Stimulated activated CD4-positive, alpha-beta T cell treated with anti-CD3 and anti-CD28 coated beads, Interleukin-1b, Interleukin-23, amount 100 ng/mL, for 4 hours (primary cell): ENCODE measurements at regions not wholly inside any gene's neighbourhood (a gene's known extent, or its start where the extent isn't known, plus 50 kb on each side); places are given as distances from the start of the nearest gene placed in this dataset.

ENCODE experiments used
- DNase-seq, 2 donors: peaks; one replicate each; pipeline ENCODE4 v3.0.0-alpha.2; 2020; ENCODE audit warnings: low read depth in 2 of 2

DNA sequence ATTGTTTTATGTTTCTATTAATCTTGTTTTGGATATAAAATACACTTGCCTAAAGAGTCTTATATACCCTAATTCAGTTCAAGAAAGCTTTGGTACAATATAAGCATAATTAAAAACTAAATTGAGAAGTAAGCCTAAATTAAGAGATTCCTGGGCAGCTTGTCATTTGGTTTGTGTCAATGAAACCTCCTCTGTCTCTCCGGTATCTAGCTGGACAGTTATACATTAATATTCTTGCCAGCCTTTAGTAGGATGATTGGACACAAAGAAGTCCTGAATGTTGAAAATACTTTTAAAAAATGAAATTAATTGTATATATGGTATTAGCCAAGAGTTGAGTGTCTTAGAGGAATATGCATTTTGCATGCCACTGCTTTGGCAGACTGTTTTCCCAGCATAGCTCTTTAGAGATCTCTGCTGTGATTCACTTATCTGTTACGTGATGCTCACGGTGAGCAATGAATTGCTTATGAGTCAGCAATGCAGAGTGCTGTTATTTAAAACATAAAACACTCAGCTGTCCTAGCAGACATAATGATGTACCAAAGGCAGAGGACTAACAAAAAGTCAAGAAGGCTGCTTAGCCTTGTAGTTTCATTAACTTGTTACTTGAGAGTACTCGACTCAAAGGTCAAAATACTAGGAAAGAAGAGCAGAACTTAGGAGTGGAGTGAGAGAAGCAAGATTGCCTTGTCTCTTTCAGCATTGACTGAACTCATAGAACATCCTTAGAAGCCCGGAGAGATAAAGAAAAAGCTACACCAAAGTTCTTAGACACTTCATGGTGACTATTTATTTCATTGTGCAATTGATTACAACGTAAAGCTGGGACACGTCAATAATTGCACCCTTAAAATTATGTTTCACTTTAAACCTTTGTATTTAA lies 1296.1 kb upstream of the PCDH7 start:
- no peak for DNase-seq

DNA sequence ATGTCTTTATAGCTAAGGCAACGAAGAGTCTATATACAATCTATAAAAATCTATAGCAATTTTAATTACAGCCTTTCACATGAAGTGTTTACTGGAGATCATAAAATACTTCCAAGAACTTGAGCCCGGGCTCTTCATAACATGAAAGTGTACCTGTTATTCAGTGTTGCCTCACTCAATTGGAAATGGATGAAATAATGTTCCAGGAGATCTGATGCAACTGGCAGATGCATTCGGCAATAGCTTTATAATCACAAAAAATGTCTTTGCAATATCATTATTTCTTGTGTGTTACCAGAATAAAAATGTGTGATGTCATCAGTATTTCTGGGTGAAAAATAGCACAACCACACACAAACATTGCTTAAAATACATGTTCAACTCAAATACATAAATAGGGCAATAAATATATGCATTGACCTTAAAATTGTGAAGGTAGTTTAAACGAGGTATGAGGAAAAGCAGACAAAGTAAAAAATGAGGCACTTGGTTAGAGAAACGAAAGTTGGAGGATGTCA lies 1266.8 kb upstream of the PCDH7 start:
- DNase-seq = no peak

DNA sequence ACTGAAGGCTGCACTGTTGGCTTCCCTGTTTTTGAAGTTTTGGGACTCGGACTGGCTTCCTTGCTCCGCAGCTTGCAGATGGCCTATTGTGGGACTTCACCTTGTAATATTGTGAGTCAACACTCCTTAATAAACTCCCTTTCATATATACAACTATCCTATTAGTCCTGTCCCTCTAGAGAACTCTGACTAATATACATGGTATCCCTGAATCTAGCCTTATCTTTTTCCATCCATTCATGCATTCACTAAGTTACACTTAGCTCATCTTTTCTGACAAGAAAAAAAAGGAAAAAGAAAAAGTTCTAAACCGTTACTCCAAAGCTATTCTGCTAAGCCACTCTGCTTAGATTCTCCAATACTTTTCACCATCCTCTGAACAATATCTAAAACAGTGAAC lies 1260.2 kb upstream of the PCDH7 start:
- DNase-seq = no peak

DNA sequence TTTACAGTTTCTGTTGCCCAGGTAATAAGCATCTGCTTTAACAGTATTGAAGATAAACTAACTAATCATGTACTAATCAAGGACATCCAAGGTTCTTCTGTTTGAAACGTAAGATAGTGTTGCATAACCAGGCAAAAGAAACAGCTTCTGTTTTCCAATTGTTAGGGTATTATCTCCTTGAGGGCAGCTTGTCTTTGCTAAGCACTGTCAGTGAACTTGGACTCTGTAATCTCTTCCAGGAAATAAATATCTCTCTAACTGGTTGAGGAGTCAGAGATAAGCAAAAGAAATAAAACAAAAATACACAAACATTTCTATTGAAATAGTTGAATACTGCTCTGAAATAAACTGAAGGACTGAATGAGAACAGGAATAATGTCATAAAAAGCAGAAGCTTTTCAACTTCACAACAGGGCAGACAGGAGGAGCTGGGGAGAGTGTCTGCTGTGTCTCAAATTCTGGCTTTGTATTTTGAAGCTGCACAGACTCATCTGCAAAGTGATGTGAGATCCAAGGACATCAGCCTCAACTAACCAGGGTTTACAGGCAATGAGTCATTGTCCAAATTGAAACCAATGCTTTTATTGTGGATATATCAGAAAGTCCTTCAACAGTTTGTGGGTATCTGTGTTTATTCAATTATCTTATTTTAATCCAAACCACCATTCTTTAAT lies 1253.0 kb upstream of the PCDH7 start:
- DNase-seq = no peak
